GM19238 (cell line): ENCODE measurements at regions not wholly inside any gene's neighbourhood (a gene's known extent, or its start where the extent isn't known, plus 50 kb on each side); places are given as distances from the start of the nearest gene placed in this dataset.

Experiments used
- DNase-seq: peaks from one replicate; pipeline ENCODE4 v3.0.0; 2011; ENCODE audit warnings: low spot score; ENCODE audit not compliant: insufficient read length

DNA sequence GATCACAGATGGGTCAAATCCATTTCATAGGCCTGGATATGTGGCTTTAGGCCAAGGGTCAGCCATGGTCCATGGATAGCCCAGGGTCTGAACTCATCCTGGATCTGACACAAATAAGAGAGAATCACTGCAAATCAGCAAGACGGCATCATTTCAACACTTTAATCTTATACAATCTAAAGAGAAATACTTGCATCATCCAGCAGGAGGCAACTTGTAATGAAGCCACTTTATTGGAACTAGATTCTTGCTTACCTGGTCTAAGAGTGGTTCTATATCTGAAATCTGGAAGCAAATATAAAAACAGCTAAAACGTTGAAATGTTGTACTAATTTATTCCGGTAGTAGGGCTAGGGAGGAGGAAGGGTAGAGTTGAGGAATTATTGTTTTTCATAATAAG, 870.1 kb downstream of the JRKL start:
- no peak for DNase-seq

DNA sequence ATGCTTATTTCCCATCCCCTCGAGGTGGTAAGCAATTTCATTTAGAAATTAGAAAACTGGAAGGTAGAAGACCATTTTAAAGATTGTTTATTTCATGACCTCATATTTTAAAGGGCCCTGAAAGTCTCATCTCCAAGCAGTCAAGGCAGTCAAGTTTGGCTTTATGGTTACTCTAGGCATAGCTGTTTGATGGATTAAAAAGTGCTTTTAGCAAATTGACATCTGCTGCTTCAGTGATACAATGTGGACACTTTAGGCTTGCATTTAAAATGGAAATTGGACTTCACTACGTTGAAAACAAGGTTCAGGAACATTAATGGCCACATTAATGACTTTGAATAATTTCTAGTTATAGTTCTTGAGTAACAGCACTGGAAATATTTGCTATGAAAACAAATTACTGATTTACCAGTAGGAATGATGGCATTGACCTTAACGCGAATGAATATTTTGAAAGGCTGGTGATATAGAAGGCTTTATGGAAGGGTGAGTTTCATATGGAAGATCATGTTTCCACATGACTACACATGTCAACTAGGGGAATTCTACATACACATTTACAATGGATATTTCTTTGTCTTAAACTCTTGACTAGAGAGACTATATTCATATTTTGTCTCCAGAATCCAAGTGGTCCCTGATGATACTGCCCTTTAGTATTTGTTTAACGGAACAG, 873.5 kb downstream of the JRKL start:
- no peak for DNase-seq

DNA sequence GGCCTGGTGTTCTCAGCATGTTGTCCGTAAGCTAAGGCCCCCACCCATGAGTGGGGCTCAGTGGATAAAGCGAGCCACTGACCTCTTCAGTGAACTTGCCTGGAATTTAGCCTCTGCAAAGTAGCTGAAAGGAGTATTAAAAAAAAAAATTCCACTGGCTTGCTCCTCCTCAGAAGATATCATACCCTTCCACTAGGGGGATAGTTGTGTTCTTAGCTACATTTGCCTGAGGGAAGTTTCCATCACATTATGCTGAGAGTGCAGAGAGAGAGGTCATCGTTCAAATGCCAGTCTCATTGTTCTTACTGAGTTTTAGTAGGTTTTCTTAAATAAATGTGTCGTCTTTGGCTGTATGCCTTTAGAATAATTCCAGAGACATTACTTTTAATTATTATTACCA, 879.7 kb downstream of the JRKL start:
- no peak for DNase-seq

DNA sequence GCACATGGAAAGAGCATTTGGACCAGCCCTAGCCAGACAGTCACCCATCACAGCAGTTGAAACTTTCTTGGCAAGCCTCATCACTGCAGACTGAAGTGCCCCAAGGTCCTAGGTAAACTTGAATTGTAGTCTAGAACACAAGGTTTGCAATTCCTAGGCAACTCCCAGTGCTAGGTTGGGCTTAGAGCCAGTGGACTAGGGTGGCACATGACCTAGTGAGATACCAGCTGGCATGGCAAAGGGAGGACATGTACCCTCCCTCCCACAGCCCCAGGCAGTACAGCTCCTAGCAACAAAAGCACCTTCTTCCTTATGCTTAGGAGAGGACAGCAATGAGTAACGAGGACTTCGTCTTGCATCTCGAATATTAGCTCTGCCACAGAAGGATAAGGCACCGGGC, 889.5 kb downstream of the JRKL start:
- no peak for DNase-seq

DNA sequence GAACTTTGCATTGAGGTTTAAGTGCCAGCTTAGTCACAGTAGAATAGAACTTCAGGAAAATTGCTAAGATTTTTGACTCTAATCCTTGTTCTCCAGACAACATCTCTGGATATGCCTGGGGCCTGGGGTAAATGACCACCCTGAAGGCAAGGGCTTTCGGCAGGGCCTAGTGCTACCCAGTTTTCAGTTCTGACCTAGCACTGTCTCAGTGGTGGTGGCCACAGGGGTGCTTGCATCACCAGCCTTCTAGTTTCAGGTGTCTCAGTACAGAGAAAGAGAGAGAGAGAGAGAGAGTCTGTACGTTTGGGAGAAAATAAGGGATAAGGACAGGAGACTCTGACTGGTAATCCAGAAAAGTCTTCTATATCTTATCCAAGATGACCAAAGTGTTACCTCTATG, 890.5 kb downstream of the JRKL start:
- DNase-seq, result no peak

DNA sequence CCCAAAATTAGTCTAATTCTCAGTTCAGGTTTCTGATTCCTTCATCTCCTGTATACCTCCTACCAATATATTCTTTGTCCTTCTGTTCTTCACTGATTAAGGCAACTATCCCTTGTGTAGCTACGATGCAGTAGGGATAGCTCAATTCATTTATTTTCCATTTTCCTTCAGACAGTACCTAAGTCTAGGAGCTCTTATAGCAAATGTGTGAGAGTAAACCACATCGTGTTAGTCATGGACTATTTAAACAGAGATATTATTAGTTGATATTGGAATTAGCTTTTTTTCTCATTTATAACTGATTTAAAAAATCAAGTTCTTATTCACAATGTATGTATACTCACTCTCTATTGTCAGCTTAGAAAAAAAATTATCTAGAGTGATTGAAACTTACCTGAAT, 900.0 kb downstream of the JRKL start:
- no peak for DNase-seq

DNA sequence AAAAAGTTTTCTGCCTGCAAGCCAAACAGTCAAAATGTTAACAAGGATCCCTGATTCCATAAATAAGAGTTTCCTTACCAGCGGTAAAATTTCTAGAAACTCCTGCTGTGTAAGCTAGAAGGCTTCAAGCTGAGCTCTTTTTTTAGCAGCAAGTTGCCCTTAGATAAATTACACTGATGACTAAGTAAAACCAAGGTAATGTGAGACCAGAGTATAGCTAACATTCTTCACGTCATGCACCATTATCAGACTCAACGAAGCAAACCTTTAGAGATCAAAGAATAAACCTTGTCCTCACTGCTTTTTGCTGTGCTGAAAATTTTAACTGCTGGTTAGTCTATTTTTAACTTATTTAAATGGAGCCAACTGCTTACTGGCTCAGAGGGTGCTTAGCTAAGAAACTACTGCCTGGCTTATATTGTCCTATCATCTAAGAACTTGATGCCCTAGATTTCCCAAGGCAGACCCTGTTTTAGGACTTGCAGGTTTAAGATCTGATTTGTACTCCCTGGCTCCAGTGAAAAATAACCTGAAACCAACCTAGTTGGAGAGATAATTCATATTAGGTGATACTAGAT, 900.7 kb downstream of the JRKL start:
- DNase-seq, result no peak

DNA sequence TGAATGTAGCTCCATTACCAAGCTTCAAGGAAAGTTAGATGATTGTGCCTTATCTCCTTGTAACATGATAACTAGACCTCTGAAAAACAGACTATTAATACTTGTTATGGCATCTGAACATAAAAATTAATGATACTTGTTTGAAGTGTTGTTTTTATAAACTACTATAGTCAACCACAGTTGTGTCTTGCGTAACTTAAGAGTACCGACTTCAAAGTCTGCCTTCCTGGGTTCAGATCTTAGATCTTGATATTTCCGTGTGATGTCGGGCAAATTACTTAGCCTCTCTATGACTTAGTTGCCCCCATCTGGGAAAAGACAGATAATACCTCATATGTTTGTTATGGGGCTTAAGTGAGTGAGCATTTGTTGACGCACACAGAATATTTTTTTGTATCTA, 906.5 kb downstream of the JRKL start:
- no peak for DNase-seq

DNA sequence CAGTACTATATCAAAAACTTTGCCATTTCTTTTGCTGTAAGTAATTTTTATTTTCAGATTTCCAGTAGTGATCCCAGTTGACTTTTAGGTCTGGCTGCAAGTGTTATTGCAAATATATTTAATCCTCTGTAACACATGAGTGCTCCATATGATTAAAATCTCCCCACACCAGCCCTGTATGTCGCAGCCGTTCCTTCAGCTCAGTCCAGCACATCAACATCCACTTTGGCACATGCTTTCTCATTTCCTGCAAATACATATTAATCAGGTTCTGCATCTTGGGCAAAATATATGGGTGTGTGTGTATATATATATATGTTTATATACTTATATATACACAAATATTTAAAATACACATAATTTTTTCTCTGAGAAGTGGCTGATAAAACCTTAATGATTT, 919.5 kb downstream of the JRKL start:
- DNase-seq, result no peak

DNA sequence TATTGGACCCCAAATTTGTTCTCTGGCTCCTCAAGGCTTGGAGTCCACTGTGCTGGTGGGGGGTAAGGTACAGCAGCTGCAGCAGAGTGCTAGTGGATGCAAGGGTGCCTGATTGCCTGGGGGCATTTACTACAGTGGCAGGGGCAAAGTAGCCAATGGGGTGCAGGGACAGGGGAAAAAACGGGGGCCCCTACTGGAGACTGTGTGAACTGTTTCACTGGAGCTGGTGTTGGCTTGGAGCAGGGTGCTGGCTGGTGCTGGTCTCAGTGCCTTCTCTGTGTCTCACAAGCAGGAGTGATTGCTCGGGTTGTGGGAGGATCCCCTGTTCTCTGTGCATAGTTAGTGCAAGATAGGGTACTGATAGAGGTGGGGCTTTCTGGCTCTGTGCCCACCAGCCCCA, 935.9 kb downstream of the JRKL start:
- no peak for DNase-seq

DNA sequence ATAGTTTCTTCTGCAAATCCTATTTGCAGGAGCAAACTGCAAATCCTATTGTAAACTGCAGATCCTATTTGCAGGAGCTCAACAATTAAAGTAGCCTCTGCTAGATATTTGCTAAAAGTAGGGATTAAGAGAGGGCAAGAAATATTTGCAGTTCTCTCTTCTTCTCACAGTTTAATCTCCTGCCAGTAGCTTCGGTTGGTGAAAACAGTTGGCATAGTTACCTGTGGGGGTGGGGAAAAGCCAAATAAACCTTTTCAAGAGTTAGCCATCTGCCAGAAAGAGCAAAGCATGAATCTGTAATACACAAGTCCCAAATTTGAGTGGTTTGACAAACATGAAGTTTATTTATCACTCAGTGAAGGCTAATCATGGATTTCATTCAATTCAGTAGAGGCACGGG, 942.5 kb downstream of the JRKL start:
- DNase-seq, result no peak

DNA sequence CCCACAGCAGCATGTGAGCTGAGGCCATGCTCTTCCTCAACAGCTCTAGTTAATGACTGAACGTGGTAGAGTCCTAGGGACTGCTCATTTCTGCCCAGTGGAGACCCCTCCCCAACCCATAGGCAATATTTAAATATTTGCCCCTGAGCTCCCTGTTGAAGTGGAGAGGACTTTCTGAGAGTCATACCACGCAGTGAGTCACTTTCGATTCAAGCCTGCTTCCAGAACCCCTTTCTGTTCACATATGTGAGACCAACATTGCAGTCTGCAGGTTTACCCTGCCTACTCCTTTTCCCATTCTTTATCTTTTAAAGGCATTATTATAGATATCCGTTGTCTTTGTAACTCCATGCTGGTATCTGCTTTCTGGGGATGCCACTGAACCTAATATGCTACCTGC, 946.3 kb downstream of the JRKL start:
- DNase-seq, result no peak

DNA sequence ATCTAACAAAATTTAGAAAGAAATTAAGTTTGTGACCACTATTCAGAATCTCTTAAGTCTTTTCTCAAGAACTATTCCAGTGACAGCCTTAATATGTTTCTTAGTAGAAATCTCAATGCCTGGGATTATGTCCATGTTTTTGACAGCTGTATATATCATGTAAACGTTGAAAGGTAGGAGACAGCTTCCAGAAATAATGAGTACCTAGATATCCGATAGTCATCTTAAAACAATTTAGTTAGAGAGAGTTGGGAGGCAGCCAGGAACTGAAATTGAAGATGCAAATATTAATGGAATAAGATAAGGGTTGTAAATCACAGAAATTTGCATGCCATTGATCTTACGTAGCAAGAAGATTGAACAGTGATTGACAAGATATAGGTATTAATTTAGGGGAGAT, 955.2 kb downstream of the JRKL start:
- DNase-seq, result no peak

DNA sequence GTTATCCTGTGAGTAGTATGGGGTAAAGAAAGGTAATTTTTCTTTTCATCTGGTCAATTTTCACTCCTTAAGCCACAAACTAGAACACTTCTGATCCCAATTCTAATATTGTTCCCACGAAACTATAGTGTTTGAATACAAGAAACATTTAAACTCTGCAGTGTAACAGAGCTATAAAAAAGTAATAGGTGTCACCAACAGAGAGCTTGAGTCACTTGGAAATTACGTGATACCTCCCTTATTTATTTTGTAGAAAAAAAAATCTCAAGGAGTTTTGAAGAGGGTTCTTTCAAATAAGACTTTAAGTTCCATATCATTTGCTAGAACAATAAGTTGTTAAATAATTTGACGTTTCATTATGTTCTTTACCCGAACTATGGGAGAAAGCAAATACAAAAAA, 959.4 kb downstream of the JRKL start:
- DNase-seq, result no peak

DNA sequence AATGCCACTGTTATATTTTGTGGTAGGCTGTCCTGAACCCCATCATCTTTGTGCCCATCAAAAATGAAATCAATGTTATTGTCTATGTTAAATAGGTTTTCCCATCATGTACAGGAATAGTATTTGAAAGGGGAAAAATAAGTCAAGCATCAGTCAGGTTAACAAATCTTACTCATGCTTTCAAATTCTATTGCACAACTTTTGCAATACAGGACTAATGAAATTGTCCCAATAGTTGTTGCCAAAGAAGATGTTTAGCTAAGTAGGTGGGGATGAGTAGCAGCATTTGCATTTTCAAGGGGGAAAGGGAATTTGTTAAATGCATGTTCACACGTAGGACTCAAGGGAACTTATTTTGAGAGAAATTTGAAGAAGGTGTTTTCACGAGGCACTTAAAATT, 962.1 kb downstream of the JRKL start:
- no peak for DNase-seq

DNA sequence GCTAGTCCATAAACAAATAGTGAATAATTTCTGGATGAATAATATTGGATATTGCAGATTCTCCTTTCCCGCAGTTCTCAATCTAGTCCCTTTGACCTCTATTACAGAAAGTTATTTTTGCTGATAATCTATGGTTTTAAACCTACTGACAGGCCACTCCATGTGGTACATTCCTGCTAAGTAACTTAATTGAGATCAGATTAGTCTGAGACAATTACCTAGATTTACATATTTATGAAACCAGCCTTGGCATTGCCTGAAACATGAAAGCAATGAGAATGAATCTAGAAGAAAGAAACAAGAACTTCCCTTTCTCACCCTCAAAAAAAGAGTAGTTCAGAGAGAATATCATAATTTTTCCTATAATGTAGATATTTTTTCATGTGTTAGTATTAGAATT, 964.2 kb downstream of the JRKL start:
- DNase-seq, result no peak

DNA sequence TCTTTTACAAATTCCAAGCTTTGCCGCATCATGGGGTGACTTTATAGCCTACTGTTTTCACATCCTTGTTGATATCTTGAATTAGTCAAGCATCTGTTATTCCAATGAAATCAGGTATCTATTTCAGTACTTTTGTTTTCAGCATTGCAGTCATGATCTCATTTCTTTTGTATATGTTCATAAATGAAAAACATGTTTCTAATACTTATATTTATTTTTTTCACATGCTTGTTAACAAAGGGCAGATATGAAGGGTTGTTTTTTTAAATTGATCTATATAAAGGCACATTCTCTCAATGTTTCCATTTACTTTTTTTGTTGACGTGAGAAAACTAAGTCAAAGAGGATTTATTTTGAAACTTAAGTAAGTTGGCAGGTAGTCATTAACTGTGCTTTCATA, 964.8 kb downstream of the JRKL start:
- DNase-seq, result no peak

DNA sequence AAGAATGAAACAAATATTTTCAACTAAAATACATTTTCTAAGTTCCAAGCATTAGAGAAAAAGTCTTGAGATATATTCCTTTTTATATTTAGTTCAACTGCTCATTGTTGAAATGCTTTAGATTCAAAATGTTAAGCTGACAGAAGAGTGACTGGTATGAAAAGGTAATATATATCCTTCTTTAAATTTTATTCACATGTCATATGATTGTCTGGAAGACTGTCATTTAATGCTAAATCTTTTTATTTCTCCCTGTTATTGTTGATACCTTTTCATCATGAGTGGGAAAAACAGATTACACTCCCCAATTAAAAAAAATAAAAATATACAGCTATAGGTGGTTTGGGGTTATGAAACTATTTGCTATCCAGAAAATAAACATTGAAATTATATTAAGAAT, 965.4 kb downstream of the JRKL start:
- DNase-seq, result no peak

DNA sequence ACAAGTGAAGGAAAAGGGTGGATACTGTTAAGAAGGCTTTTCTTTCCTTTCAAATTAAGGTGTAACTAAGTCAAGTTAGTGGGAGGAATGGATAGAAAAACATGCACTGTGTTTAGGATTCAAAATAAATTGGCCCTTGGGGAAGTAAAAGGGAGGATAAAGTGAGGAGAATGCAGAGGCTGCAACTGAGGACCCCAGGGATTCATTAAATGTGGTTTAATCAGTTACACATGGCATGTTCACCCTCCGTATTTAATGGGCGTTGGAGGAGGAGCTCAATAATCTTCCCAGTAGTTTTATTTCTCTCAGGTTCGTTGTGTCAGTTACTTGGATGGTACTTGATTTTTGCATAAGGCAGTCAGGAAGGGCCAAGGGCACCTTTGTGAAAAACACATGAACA, 966.3 kb downstream of the JRKL start:
- no peak for DNase-seq

DNA sequence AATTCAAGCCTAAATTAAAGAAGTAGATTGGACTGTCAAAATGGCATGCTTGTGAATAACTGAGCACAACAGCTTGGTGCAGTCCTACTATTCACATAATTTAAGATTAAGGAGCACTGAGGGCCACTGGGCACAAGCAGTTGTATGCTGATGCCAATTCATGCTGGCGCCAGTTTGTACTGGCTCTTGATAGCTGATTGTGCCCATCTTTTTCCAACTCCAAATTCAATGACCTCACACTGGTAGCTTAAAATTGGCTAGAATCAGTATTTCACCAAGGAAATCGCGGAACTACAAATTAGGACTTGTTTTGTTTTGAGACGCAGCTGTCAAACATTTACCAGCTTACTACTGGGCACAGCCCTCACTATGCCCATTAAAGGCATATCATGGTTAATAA, 969.2 kb downstream of the JRKL start:
- no peak for DNase-seq

DNA sequence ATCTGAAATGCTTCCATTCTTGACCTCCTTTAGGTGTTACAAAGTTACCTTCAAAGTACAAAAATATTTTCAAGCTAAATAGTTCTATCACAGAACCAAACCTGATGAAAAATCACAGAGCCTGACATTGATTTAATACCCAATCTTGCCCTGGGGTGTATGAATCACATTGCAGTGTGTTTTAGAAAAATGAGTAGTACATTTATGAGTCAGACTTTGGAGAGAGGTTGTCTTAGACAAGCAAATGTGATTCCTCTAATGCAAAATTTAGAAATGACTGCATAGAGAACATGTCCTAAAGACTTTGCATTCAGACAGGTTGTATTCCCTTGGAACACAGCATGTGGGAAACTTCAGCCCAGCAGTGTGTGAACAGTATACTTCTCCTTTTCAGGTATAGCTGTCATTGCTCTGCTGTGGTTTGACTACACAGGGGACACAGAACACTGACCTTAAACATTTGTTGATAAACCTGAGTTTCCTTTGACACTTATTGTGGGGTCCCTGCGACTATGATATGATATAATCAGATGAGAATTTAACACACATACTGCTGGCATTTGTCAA, 972.1 kb downstream of the JRKL start:
- DNase-seq, result no peak

DNA sequence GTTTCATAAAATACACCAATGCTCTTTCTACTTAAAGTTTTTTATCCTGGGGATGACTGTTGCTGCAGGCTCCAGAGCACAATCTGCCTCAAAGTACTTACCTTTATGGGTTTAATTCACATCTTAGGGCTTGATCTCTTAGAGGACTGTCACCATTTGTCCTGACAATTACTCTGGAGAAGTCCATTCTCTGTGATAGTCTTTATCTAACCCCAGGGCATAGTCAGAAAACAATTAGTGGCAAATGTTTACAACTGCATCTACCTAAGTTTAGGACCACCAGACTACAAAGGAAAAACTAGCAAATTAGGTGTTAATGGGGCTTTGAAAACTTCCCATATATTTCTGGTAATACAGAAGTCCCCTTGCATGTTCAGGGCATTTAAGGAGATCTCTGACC, 973.5 kb downstream of the JRKL start:
- DNase-seq, result no peak

DNA sequence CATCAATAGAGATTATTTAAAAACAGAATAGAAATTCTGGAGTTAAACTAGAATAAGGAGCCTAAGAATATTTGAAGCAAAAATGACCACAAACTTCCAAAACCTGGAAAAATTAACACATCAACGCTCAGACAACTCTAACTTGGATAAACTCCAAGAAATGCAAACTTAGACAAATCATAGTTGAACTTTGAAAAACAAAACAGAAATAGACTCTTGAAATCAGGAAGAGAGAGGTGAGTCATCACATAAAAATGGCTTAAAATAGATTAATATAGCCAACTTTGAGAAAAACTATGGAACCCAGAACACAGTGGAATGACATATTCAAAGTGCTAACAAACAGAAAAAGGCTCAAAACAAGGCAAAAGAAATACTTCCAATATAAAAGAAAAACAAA, 974.2 kb downstream of the JRKL start:
- DNase-seq, result no peak
